ENCODE measurements at regions not wholly inside any gene's neighbourhood (a gene's known extent, or its start where the extent isn't known, plus 50 kb on each side); places are given as distances from the start of the nearest gene placed in this dataset.
"Not testable (repeated sequence)": the region's sequence is repeated elsewhere in the genome, so short reads cannot be mapped to it uniquely, and the experiment has no call there.

- DNase-seq = no peak
These were observed 304.3 kb upstream of the CTNND2 start for GRCh38 chr5:12208366-12209100.

DNA sequence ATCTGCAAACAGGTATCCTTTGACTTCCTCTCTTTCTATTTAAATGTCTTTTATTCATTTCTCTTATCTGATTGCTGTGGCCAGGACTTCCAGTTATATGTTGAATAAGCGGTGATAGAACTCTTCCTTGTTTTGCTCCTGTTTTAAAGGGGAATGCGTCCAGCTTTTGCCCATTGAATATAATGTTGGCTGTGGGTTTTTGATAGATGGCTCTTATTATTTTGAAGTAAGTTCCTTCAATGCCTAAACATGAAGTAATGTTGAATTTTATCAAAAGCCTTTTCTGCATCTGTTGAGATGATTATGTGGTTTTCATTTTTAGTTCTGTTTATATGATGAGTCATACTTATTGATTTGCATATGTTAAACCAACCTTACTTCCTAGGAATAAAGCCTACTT is 300.5 kb upstream of the CTNND2 start:
- no peak for DNase-seq

- no peak for DNase-seq
These were observed 289.3 kb upstream of the CTNND2 start for GRCh38 chr5:12193536-12193935.

DNA sequence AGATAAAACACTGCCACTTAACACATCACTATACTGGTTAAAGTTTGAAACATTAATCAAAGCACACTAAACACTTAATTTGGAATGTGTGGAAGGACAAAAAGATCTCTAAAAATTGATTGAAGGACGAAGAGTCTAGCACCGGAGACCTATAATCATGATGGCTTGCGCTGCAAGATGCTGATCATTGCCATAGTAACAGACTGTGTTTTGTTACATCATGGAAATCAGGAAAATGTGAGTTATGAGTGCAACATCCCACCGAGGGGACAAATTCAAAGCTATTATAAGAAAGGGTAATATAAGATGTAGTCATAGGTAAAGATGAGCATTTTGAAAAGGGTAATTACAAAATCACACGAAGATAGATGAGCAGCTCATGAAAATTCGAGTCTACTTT is 278.8 kb upstream of the CTNND2 start:
- no peak for DNase-seq

- DNase-seq = no peak
These were observed 273.6 kb upstream of the CTNND2 start for GRCh38 chr5:12177851-12178250.

- DNase-seq = no peak
These were observed 273.0 kb upstream of the CTNND2 start for GRCh38 chr5:12177225-12177624.

GRCh38 chr5:12175914-12176585 is 271.8 kb upstream of the CTNND2 start:
- DNase-seq = no peak

DNA sequence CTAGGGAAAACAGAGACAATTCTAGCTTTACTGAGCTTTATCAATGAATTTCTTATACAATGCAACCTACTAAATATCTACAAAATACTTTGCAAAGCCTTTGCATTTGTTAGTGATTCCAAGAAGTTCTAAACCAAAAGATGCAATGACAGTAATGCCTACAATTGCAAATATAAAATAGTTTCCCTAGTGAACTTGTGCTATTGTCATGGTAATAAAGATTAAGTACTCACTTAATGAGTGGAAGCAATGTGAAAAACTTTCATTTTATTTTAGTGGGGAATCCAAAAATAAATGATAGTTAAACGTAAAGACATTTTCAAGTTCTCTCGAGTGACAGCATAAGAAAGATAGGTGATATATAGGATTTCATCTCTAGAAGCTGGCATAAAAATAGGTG is 270.5 kb upstream of the CTNND2 start:
- DNase-seq = no peak

GRCh38 chr5:12169536-12169935 is 265.3 kb upstream of the CTNND2 start:
- DNase-seq = no peak

DNA sequence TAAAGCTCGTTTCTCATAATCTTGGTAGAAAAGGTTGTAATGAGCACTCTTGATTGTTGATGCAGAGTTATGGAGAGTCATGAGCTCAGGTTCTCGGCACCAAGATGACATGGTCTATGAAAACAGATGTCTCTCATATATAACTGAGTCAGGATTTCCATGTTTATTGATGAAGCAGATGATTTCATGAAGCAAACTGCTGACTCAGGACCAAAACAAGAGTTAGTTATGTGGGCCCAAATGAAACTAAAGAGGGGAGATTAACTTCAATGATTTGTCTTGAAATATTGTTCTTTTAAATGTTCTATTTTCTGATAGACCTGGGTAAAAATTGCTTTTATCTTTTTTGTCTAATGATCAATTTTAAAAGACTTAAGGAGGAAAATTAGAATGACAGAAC is 258.6 kb upstream of the CTNND2 start:
- no peak for DNase-seq

DNA sequence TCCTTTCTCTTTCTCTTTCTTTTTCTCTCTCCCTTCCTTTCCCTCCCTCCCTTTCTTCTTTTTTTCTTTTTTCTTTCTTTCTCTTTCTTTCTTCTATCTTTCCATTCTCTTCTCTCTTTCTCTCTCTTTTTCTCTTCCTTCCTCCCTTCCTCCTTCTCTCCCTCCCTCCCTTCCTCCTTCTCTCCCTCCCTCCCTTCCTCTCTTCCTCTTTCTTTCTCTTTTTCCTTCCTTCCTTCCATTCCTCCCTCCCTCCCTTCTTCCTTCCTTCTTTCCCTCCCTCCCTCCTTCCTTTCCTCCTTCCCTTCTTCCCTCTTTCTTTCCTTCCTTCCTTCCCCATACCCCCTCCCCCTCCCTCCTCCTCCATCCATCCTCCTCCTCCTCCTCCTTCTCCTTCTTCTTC is 243.3 kb upstream of the CTNND2 start:
- DNase-seq = no peak

DNA sequence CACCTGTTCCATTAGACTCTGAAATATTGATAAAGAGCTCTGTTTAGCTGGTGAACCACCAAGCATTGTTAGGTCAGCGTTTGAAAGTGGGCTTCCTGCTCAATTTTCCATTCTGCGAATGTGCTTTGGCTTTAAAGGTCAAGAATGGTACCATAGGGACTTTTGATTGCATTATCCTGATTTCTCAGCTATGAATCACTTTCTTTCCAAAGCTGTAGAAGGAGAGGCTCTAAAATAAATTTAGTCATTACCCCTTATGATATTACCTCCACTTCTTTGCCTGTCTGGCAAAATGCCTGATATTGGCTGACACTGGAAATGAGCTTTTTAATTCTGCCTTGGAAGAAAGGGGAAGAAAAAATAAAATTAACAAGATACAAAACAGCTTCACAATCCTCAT is 237.2 kb upstream of the CTNND2 start:
- no peak for DNase-seq

- no peak for DNase-seq
These were observed 229.3 kb upstream of the CTNND2 start for GRCh38 chr5:12133520-12133919.

DNA sequence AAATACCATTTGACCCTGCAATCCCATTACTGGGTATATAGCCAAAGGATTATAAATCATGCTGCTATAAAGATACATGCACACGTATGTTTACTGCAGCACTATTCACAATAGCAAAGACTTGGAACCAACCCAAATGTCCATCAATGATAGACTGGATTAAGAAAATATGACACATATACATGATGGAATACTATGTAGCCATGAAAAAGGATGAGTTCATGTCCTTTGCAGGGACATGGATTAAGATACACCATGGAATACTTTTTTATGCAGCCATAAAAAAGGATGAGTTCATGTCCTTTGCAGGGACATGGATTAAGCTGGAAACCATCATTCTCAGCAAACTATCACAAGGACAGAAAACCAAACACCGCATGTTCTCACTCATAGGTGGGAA is 226.8 kb upstream of the CTNND2 start:
- not testable (repeated sequence) for DNase-seq

- no peak for DNase-seq
These were observed 221.6 kb upstream of the CTNND2 start for GRCh38 chr5:12125895-12126294.

GRCh38 chr5:12119657-12120056 is 215.4 kb upstream of the CTNND2 start:
- DNase-seq = no peak

DNA sequence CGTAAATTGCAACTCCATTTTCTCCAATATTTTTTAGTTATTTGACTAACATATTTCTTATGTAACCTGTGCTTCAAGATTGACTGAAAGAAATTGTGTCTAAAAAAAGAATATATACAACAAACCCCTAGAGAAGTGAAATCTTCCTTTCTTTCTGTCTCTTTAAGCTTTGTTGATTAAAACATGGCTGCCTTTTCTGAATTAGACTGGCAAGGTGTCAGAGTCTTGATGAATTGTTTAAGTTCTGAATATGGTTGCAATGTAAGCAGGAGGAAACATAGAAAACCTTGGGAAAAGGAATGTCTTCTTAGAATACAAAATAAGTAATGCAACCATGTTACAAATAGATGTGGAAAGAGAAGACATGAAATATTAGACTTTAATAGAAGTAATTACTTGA is 209.8 kb upstream of the CTNND2 start:
- no peak for DNase-seq

- no peak for DNase-seq
These were observed 208.8 kb upstream of the CTNND2 start for GRCh38 chr5:12113062-12113461.

GRCh38 chr5:12111261-12111660 is 207.0 kb upstream of the CTNND2 start:
- no peak for DNase-seq

- no peak for DNase-seq
These were observed 206.4 kb upstream of the CTNND2 start for GRCh38 chr5:12110629-12111028.

- no peak for DNase-seq
These were observed 204.9 kb upstream of the CTNND2 start for GRCh38 chr5:12109075-12109688.

DNA sequence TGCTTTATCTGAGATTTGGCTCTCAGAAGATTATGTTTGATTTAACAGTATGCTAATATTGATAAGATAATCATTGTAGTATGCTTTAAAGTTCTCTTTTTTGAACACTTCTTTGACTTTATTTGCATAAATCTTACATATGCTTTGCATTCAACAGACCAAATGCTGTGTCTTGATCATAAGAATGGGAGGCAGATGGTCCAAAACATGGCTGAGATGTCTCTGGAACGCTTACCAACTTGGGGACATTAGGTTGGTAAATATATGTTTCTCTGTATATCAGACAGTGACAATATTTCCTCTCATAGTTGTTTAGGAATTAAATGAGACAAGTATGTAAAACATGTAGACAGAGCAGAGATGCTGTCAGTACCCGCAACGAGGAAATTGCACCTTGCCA is 197.9 kb upstream of the CTNND2 start:
- no peak for DNase-seq

DNA sequence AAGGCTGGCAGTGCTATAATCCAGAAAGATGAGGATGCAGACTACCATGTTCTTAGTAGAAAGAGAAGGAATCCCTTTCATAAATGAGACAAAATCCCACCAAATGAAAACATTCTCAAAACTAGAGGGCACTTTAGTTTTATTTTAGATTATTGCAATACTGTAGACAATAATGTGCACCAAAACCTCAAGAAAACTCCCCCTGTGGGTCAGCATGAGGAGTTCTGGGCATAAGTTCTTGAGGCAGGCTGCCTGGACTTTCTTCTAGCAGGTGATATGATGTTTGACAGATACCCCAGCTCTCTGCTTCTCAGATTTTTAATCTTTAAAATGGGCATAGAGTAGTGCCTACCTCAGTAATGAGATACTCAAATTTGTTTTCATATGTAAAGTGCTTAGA is 196.3 kb upstream of the CTNND2 start:
- no peak for DNase-seq

DNA sequence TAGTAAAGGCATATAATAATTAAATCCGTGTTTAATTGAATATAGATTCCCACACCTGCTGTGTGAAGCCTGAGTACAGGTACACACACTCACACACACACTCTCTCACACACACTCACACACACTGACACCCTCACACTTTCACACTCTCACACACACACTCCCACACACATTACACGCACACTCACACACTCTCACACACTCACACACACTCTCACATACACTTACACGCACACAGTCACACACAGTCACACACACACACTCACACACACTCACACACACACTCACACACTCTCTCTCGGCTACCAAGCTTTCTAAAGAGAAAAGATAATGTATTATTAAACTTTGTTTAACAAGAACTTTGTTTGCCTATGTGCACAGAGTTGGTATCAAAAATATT is 195.1 kb upstream of the CTNND2 start:
- no peak for DNase-seq

All from NCI-H82 (cell line).